ENCODE measurements at regions not wholly inside any gene's neighbourhood (a gene's known extent, or its start where the extent isn't known, plus 50 kb on each side); places are given as distances from the start of the nearest gene placed in this dataset.
"Not testable (repeated sequence)": the region's sequence is repeated elsewhere in the genome, so short reads cannot be mapped to it uniquely, and the experiment has no call there.

GRCh38 chr14:105600939-105601359 lies 74.6 kb downstream of the TMEM121 start:
- DNase-seq (ENCODE audit: low spot score) = peak; percentile 27

DNA sequence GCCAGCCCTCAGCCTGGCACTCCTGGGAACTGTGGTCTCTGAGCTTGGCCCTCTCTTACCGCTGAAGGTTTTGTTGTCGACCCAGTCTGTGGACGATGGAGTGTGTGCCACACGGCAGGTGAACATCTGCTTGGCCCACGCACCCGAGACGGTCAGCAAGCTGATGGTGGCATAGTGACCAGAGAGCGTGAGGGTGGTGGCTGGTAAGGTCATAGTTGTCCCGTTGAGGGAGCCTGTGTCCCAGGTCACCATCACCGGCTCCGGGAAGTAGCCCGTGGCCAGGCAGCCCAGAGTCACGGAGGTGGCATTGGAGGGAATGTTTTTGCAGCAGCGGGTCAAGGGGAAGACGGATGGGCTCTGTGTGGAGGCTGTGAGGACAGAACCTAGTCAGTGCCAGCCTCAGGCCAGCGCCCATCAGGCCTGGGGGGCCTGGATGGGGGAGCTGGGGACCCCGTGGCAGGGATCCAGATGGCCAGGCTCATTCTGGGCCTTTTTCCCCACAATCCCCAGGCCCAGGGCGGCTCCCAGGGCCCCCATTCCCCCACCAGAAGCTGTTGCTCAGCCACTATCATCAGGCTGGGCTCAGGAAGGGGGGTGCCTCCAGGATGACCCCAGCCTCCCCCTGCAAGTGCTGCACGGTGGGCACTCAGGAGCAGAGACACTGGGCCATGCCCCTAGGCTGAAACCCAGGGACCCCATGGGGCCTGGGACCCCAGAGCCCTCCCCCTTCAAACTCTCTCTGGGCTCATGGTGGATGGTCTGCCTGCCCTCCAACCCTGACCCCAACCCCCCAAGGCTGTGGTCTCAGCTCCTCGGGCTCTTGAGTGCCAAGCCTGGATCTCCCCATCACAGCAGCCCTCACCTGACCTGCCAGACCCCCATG lies 75.2 kb downstream of the TMEM121 start:
- peak; percentile 22 for DNase-seq (ENCODE audit: low spot score)

DNA sequence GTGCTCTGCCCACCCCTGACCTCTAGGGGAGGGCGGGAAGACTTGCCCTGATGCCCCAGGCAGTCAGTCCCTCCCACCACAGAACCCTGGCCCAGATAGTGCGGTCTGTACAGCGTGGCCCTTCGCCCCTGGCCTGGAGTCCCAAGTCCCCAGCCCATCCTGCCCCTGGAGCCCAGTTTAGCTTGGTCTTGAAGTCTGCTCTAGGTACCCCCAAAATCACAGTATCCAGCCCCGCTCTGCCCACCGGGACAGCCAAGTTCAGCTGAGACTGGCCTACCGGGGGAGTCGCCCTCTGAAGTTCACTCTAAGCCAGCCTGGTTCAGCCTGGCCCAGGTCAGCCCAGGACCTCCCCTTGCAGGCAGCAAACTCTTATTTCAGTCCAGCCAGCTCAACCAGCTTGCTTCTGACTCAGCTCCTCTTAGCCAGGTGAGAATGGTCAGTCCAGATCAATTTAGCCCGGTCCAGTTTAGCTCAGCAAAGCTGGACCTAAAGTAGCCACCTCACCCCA lies 75.9 kb downstream of the TMEM121 start:
- DNase-seq (ENCODE audit: low spot score) = no peak

- no peak for DNase-seq (ENCODE audit: low spot score)
These were observed 76.7 kb downstream of the TMEM121 start for GRCh38 chr14:105602799-105603793.

- not testable (repeated sequence) for DNase-seq (ENCODE audit: low spot score)
These were observed 78.4 kb downstream of the TMEM121 start for GRCh38 chr14:105604531-105605463.

DNA sequence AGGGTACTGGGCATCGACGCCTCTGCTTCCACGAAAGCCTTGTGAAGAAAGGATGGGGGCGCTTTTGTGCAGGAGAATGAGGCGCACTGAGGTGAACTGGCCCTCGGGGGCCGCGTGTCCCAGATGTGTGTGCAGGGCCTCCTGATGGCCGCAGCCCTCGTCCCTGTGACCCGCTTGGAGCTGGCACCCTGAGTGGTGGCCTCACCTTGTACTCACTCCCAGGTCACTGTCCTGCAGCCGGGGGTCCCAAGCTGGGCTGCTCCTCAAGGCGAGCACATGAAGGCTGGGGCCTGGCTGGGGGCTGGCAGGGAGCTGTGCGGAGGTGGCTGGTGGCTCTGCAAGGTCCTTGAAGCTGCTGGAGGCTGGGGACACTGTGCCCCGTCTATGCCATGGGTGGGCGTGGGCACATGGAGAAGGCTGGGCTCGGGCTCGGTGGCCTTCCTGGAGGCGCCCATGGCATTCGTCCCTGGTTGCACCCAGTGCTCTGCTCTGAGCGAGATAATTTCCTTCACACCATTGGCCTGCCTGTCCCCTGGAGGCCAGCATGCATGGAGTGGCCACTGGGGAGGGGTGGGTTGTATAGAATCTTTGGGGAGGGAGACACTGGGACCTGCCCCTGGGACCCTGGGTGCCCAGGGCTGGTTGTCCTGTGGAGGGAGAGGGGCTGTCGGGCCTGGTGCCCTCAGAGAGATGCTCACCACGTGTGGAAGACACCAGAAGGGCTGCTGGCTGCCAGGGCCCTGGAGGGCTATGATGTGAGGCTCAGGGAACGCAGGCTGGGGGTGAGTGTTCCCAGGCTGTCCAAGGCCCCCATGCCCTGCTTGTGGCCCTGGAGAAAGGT lies 79.3 kb downstream of the TMEM121 start:
- DNase-seq (ENCODE audit: low spot score) = no peak

DNA sequence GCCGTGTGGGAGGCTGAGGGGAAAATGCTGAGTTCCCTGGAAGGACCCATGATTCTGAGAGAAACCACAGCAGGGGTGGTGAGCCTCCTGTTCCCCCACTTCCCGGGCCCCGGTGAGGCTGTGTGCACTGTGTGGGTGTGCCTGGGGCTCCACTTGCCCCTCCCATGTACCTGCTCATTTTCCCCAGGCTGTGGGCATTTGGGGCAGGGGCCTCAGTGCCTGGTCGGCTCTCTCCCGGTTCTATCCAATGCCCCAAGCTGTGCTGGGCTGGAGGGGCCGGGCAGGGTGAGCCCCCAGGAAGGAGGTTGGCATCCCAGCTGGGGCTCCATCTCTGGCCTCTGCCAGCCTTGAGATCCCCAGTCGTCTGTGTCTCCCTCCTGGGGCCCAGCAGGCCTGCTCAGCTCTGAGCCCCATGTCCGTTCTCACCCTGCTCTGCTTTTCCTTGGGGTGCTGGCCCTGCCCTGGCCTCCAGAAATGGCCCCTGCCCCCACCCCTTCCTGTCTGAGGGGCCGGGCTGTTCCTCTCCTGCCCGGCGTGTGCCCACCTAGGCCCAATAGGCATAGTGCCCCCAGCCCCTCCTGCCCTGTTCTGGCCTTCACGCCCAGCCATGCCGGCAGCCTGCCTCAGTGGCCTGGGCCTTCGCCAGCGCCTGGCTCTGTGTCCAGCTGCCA lies 80.1 kb downstream of the TMEM121 start:
- not testable (repeated sequence) for DNase-seq (ENCODE audit: low spot score)

DNA sequence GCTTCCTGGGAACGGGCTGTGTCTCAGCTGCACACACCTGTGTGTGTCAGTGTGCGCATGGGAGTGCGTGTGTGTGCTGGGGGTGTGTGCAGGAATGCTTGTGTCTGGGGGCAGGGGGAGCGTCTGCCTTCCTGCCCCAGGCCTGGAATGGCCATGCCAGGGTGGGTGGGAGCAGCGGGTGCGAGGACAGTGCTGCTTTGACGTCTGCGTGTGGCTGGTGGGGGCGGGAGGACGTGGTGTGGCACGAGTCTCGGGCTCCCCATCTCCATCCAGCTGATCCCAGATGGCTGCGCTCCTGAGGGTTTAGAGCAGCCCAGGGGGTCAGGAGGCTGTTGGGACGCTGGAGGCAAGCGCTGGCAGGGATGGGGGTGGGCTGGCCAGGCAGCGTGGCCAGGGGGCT lies 80.6 kb downstream of the TMEM121 start:
- not testable (repeated sequence) for DNase-seq (ENCODE audit: low spot score)

- not testable (repeated sequence) for DNase-seq (ENCODE audit: low spot score)
These were observed 88.6 kb downstream of the TMEM121 start for GRCh38 chr14:105614987-105615386.

- not testable (repeated sequence) for DNase-seq (ENCODE audit: low spot score)
These were observed 89.8 kb downstream of the TMEM121 start for GRCh38 chr14:105615986-105616801.

- no peak for DNase-seq (ENCODE audit: low spot score)
These were observed 90.4 kb downstream of the TMEM121 start for GRCh38 chr14:105616802-105617192.

GRCh38 chr14:105617201-105617777 lies 90.9 kb downstream of the TMEM121 start:
- no peak for DNase-seq (ENCODE audit: low spot score)

- not testable (repeated sequence) for DNase-seq (ENCODE audit: low spot score)
These were observed 91.4 kb downstream of the TMEM121 start for GRCh38 chr14:105617805-105618204.

- DNase-seq (ENCODE audit: low spot score) = not testable (repeated sequence)
These were observed 92.9 kb downstream of the TMEM121 start for GRCh38 chr14:105619324-105619723.

DNA sequence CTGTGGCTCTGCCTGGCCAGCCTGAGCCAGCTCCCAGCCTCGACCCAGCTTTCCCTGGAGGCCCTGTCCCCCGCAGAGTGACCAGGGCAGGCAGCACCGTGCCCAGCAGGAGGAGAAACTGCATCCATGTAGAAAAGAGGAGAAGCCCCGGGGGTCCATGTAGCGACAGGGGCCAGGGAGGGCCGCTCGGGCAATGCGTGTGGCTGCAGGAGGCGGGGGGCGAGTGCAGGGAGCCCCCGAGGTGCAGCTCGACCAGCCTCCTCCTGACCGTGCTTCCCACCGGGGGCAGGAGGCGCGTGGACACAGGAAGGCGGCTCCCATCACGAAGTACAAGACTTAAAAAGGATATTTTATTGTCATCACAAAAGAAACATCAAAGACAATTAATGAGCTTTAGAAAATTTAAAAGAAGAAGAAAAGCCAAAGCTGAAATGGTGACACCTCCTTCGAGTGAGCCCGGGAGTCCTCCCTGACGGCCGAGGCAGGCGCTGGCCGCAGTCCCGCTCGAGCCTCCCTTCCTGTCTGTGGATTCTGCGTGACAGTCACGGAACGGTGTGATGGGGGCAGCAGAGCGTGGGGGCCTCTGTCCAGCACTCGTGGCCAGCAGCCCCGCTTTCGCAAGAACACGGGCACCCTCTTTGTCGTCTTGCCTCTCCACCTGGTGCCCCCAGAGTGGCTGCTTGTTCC lies 93.9 kb downstream of the TMEM121 start:
- not testable (repeated sequence) for DNase-seq (ENCODE audit: low spot score)

GRCh38 chr14:105620865-105621471 lies 94.6 kb downstream of the TMEM121 start:
- not testable (repeated sequence) for DNase-seq (ENCODE audit: low spot score)
